Loucy (cell line): ENCODE measurements at regions not wholly inside any gene's neighbourhood (a gene's known extent, or its start where the extent isn't known, plus 50 kb on each side); places are given as distances from the start of the nearest gene placed in this dataset.

Source experiments
- H2AFZ ChIP-seq: fragments of 200-600 bp; sonication (generic); 2 replicates; pipeline ENCODE4 v1.6.0; 2016; ENCODE audit warnings: antibody characterized with exemption, mild to moderate bottlenecking, low read length, moderate library complexity
- H3F3A ChIP-seq: fragments of 200-600 bp; 2 replicates; pipeline ENCODE4 v1.6.0; 2016; ENCODE audit warnings: antibody characterized with exemption, low read depth, mild to moderate bottlenecking
- H3K27me3 ChIP-seq: fragments of 200-600 bp; sonication (generic); 2 replicates; pipeline ENCODE4 v1.6.1; 2014; ENCODE audit warnings: low read length, mild to moderate bottlenecking; ENCODE audit not compliant: insufficient read depth, poor library complexity, severe bottlenecking
- H3K36me3 ChIP-seq: fragments of 200-600 bp; sonication (generic); 2 replicates; pipeline ENCODE4 v1.6.1; 2016; ENCODE audit warnings: low read length; ENCODE audit not compliant: insufficient read depth
- H3K4me1 ChIP-seq: fragments of 200-600 bp; sonication (generic); 2 replicates; pipeline ENCODE4 v1.5.1; 2014; ENCODE audit warnings: low read length, mild to moderate bottlenecking; ENCODE audit not compliant: insufficient read depth, poor library complexity, severe bottlenecking
- H3K4me2 ChIP-seq: fragments of 200-600 bp; sonication (generic); 2 replicates; pipeline ENCODE4 v1.6.0; 2014; ENCODE audit warnings: antibody characterized with exemption, low read length, low read depth, mild to moderate bottlenecking; ENCODE audit not compliant: poor library complexity, severe bottlenecking
- H3K4me3 ChIP-seq: fragments of 200-600 bp; sonication (generic); 2 replicates; pipeline ENCODE4 v1.5.1; 2014; ENCODE audit warnings: low read length, mild to moderate bottlenecking, mixed read lengths; ENCODE audit not compliant: poor library complexity, severe bottlenecking
- H3K79me2 ChIP-seq: fragments of 200-600 bp; sonication (generic); 2 replicates; pipeline ENCODE4 v1.6.1; 2014; ENCODE audit warnings: low read length; ENCODE audit not compliant: insufficient read depth
- H3K9ac ChIP-seq: fragments of 200-600 bp; sonication (generic); 2 replicates; pipeline ENCODE4 v1.6.0; 2014; ENCODE audit warnings: mild to moderate bottlenecking, low read depth, low read length, moderate library complexity; ENCODE audit not compliant: poor library complexity, severe bottlenecking
- H3K9me2 ChIP-seq: fragments of 200-600 bp; sonication (generic); replicated peaks from 2 replicates; pipeline ENCODE4 v1.6.1; 2016; ENCODE audit warnings: low read depth, low read length, mixed read lengths
- H3K9me3 ChIP-seq: fragments of 200-600 bp; sonication (generic); 2 replicates; pipeline ENCODE4 v1.6.1; 2014; ENCODE audit warnings: mild to moderate bottlenecking, antibody characterized with exemption, low read length, low read depth; ENCODE audit not compliant: insufficient read depth
- H4K20me1 ChIP-seq: fragments of 200-600 bp; sonication (generic); 2 replicates; pipeline ENCODE4 v1.6.0; 2014; ENCODE audit warnings: antibody characterized with exemption, low read length, mild to moderate bottlenecking; ENCODE audit not compliant: insufficient read depth, poor library complexity, severe bottlenecking
- EZH2phosphoT487 ChIP-seq: fragments of 200-600 bp; IDR thresholded peaks from 2 replicates; pipeline ENCODE4 v1.6.1; 2018; ENCODE audit warnings: antibody characterized with exemption, mild to moderate bottlenecking, moderate library complexity, borderline replicate concordance
- TF ChIP-seq, protein P1 (sequence below): fragments of 200-600 bp; sonication (generic); conservative IDR thresholded peaks from 2 replicates; pipeline ENCODE4 v1.5.1; 2014; ENCODE audit warnings: mild to moderate bottlenecking, antibody characterized with exemption, low read length

DNA sequence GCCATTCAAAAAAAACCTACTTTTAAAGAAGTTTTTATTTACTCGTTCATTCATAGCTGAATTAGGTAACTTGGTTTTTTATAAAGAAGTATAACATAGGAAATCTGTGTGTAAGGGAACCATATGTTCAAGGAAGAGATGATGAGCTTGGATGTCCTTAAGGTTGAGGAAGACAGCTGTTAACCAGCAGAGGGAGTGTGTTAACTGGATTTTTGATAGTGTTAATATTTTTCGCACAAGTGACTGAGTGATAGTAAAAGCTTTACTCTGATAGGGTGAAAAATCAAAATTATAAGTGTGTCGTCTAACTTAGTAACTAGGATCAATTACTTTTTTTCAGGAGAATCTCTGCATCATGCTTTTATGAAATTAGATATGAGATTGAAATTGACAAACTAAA, 134.7 kb downstream of the ARL5B start:
- TF ChIP-seq, protein P1, sequence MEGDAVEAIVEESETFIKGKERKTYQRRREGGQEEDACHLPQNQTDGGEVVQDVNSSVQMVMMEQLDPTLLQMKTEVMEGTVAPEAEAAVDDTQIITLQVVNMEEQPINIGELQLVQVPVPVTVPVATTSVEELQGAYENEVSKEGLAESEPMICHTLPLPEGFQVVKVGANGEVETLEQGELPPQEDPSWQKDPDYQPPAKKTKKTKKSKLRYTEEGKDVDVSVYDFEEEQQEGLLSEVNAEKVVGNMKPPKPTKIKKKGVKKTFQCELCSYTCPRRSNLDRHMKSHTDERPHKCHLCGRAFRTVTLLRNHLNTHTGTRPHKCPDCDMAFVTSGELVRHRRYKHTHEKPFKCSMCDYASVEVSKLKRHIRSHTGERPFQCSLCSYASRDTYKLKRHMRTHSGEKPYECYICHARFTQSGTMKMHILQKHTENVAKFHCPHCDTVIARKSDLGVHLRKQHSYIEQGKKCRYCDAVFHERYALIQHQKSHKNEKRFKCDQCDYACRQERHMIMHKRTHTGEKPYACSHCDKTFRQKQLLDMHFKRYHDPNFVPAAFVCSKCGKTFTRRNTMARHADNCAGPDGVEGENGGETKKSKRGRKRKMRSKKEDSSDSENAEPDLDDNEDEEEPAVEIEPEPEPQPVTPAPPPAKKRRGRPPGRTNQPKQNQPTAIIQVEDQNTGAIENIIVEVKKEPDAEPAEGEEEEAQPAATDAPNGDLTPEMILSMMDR, result peak; percentile 19; the same call in 1 of the 2 replicates
- no peak for TF ChIP-seq EZH2phosphoT487
- Histone ChIP-seq H3F3A (no peaks in the 10 kb centered on the region), H3K79me2 (no peaks in the 10 kb centered on the region), H3K9me3 (no peaks in the 10 kb centered on the region), H2AFZ (no peak overlapping the region), H3K36me3 (no peaks in the 10 kb centered on the region), H3K4me3 (no peak overlapping the region), H3K4me1 (no peaks in the 10 kb centered on the region), H3K27me3 (no peaks in the 10 kb centered on the region), H3K9me2 (no peaks in the 10 kb centered on the region), H3K4me2 (no peak overlapping the region), H3K9ac (no peak overlapping the region), H4K20me1 (no peaks in the 10 kb centered on the region)

DNA sequence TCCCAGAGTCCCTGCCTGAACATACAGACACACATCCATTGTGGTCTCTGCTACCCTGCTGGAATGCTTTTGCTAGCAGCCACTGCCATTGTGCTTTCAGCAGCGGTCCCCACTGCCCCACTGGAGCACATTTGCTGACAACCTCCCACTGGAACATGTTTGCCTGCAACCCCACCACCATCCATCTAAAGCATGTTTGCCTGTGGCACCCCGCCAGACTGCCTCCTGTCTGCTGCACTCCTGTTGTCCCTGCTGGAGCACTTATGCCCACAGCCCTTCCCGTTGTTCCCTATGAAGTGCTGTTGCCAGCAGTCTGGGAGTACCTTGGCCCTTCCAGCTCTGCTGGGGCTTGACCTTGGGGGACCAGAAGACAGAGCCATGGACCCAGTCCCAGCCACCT, 136.3 kb downstream of the ARL5B start:
- H3F3A ChIP-seq, result no peaks in the 10 kb centered on the region
- no peaks in the 10 kb centered on the region for H3K79me2 ChIP-seq
- no peak for TF ChIP-seq EZH2phosphoT487
- TF ChIP-seq, protein P1, result no peak
- H3K27me3 ChIP-seq, result no peaks in the 10 kb centered on the region
- H3K9ac ChIP-seq, result no peak overlapping the region
- no peaks in the 10 kb centered on the region for H3K36me3 ChIP-seq
- H3K9me3 ChIP-seq, result no peaks in the 10 kb centered on the region
- H3K4me1 ChIP-seq, result no peaks in the 10 kb centered on the region
- H4K20me1 ChIP-seq, result no peaks in the 10 kb centered on the region
- H2AFZ ChIP-seq, result no peak overlapping the region
- H3K9me2 ChIP-seq, result no peaks in the 10 kb centered on the region
- no peak overlapping the region for H3K4me2 ChIP-seq
- H3K4me3 ChIP-seq, result no peak overlapping the region

DNA sequence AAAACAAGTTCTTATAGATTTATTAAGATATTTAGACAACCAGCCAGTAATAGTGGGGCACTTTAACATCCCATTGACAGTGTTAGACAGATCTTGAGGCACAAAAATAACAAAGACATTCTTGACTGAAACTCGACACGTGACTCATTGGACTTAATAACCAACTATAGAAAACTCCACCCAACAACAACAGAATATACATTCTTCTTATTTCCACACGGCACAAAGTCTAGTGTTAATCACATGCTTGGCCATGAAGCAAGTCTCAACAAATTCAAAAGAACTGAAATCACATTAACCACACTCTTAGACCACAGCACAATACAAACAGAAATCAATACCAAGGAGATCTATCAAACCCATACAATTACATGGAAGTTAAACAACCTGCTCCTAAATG, 138.1 kb downstream of the ARL5B start:
- Histone ChIP-seq H3K9me2 (no peaks in the 10 kb centered on the region), H3K4me2 (no peak overlapping the region), H3K36me3 (no peaks in the 10 kb centered on the region), H3K79me2 (no peaks in the 10 kb centered on the region), H3K4me1 (no peaks in the 10 kb centered on the region), H3K27me3 (no peaks in the 10 kb centered on the region), H3F3A (no peaks in the 10 kb centered on the region), H3K9me3 (no peaks in the 10 kb centered on the region), H3K9ac (no peak overlapping the region), H2AFZ (no peak overlapping the region), H4K20me1 (no peaks in the 10 kb centered on the region), H3K4me3 (no peak overlapping the region)
- TF ChIP-seq EZH2phosphoT487, result no peak

DNA sequence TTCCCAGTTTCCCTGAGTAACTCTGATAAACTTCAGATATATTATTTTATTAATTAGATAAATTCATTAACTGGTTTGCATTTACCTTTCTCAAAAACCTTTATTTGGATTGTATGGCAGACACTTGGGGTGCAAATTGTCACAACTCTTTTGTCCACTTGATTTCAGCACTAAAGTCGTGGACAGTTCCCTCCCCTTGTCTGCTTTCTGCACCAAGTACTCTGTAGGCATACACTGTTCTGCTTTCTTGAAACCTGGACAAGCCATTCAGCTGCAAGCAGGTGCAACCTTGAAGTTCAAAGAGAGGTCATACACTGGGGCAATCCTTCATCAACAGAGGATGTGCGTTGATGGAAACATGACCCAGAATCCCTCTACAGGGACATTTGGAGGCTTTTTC, 162.9 kb downstream of the ARL5B start:
- no peaks in the 10 kb centered on the region for H3K9me2 ChIP-seq
- no peaks in the 10 kb centered on the region for H3K4me1 ChIP-seq
- no peak overlapping the region for H3K4me2 ChIP-seq
- no peaks in the 10 kb centered on the region for H3K9me3 ChIP-seq
- H3K9ac ChIP-seq, result no peak overlapping the region
- no peaks in the 10 kb centered on the region for H3K36me3 ChIP-seq
- no peaks in the 10 kb centered on the region for H4K20me1 ChIP-seq
- H2AFZ ChIP-seq, result no peak overlapping the region
- TF ChIP-seq, protein P1, result no peak
- no peak for TF ChIP-seq EZH2phosphoT487
- H3K79me2 ChIP-seq, result no peaks in the 10 kb centered on the region
- H3K27me3 ChIP-seq, result no peaks in the 10 kb centered on the region
- H3F3A ChIP-seq, result no peaks in the 10 kb centered on the region
- no peak overlapping the region for H3K4me3 ChIP-seq
